ENCODE measurements at regions not wholly inside any gene's neighbourhood (a gene's known extent, or its start where the extent isn't known, plus 50 kb on each side); places are given as distances from the start of the nearest gene placed in this dataset.
A peak's percentile ranks its signal among the peaks of the same experiment; 100 is the strongest.
"Not testable (repeated sequence)": the region's sequence is repeated elsewhere in the genome, so short reads cannot be mapped to it uniquely, and the experiment has no call there.

GRCh38 chr16:10257642-10258251 lies 75.5 kb upstream of the GRIN2A start:
- peak overlapping the region; percentile 91 for H2AFZ ChIP-seq (ENCODE audit: low read depth, low read length, poor library complexity, severe bottlenecking)
- not testable (repeated sequence) for ATAC-seq

GRCh38 chr16:10258930-10259603 lies 76.8 kb upstream of the GRIN2A start:
- RAD21 ChIA-PET (ENCODE audit: low non-redundant PET in 1 of 2, low total read pairs in 2 of 2, uncharacterized antibody in 2 of 2, unreplicated experiment in 2 of 2); ATAC-seq; H3K9me2 ChIP-seq (ENCODE audit: insufficient read depth); BruUV-seq (replicated peaks); H3K79me2 ChIP-seq (ENCODE audit: insufficient read depth, low read length); H3K9me3 ChIP-seq (ENCODE audit: control insufficient read depth in 1 of 2, insufficient read depth in 1 of 2, low read depth in 1 of 2, low read length in 2 of 2); H4K20me1 ChIP-seq (ENCODE audit: insufficient read depth); H3K4me3 ChIP-seq (replicated peaks in 1 of 2; ENCODE audit: low read depth in 1 of 2, low read length in 2 of 2); H3K4me2 ChIP-seq (ENCODE audit: low read length); POLR2A ChIA-PET; H3K27me3 ChIP-seq (ENCODE audit: insufficient read depth, low read length); DNase-seq (ENCODE audit: low read depth, low spot score); H3K27ac ChIP-seq (ENCODE audit: low read depth, low read length); H3K9ac ChIP-seq (ENCODE audit: low read length); H2AFZ ChIP-seq (ENCODE audit: low read depth, low read length, poor library complexity, severe bottlenecking); H3K4me1 ChIP-seq (ENCODE audit: control insufficient read depth in 1 of 2, insufficient read depth in 2 of 2, low read length in 2 of 2); CTCF ChIA-PET; H3K36me3 ChIP-seq (ENCODE audit: control insufficient read depth in 1 of 2, insufficient read depth in 2 of 2, low read length in 2 of 2): not testable (repeated sequence)
- intact Hi-C loops (cut with micrococcal nuclease), result loop anchor here (5.0 kb wide), 1 partner anchor 658 kb away; no protein-coding TSS in a partner anchor

More at GRCh38 chr16:10257642-10258251, 75.5 kb upstream of the GRIN2A start:
- H3K9me2 ChIP-seq (ENCODE audit: insufficient read depth); H3K27ac ChIP-seq (ENCODE audit: low read depth, low read length); H3K4me2 ChIP-seq (ENCODE audit: low read length); DNase-seq (ENCODE audit: low read depth, low spot score); H3K9me3 ChIP-seq (ENCODE audit: control insufficient read depth in 1 of 2, insufficient read depth in 1 of 2, low read depth in 1 of 2, low read length in 2 of 2); H3K79me2 ChIP-seq (ENCODE audit: insufficient read depth, low read length); POLR2A ChIA-PET; H3K4me1 ChIP-seq (ENCODE audit: control insufficient read depth in 1 of 2, insufficient read depth in 2 of 2, low read length in 2 of 2); H4K20me1 ChIP-seq (ENCODE audit: insufficient read depth); H3K36me3 ChIP-seq (ENCODE audit: control insufficient read depth in 1 of 2, insufficient read depth in 2 of 2, low read length in 2 of 2); H3K9ac ChIP-seq (ENCODE audit: low read length); H3K27me3 ChIP-seq (ENCODE audit: insufficient read depth, low read length); H3K4me3 ChIP-seq (replicated peaks in 1 of 2; ENCODE audit: low read depth in 1 of 2, low read length in 2 of 2); BruUV-seq (replicated peaks): not testable (repeated sequence)
- ChIA-PET CTCF (interaction anchor here (0.6 to 3.6 kb wide), 3 partner anchors 210 to 259 kb away, joined by 3 to 20 read pairs (median 4); no protein-coding TSS in a partner anchor), RAD21 (ENCODE audit: low non-redundant PET in 1 of 2, low total read pairs in 2 of 2, uncharacterized antibody in 2 of 2, unreplicated experiment in 2 of 2) (interaction anchor here (1.6 to 2.1 kb wide), 2 partner anchors 252 kb away, joined by 4 to 6 read pairs; no protein-coding TSS in a partner anchor)
- intact Hi-C loops (cut with micrococcal nuclease), result loop anchor here (2.0 to 5.0 kb wide), 2 partner anchors 479 to 660 kb away; no protein-coding TSS in a partner anchor
